T-cell (primary cell): ENCODE measurements at regions not wholly inside any gene's neighbourhood (a gene's known extent, or its start where the extent isn't known, plus 50 kb on each side); places are given as distances from the start of the nearest gene placed in this dataset.

Experiments used
- ATAC-seq, 4 experiments: fragments of 200-7000 bp in 3 of 4; fragments of 150-1000 bp in 1 of 4; cut with Tn5 transposase; replicated peaks in 1 of 4; 1 replicate in 3 of 4; 2 replicates in 1 of 4; pipeline ENCODE4 v1.10.0; 2021; ENCODE audit warnings: moderate library complexity in 3 of 4, mild to moderate bottlenecking in 2 of 4, moderate number of reproducible peaks in 1 of 4
- CTCF ChIA-PET, 2 donors: fragments of 300-600 bp; sonication (Branson Sonifier 250); formaldehyde crosslinking; loops; one replicate each; lab custom pipeline; 2022; ENCODE audit warnings: antibody characterized with exemption in 2 of 2; lab: Charles Lee
- POLR2A ChIA-PET, 2 donors: fragments of 300-600 bp; sonication (Branson Sonifier 250); formaldehyde crosslinking; loops; one replicate each; lab custom pipeline; 2022; ENCODE audit warnings: antibody characterized with exemption in 2 of 2; lab: Charles Lee
- DNase-seq, 35 experiments: peaks; one replicate each; pipeline versions ENCODE4 v3.0.0 to v3.0.0-alpha.2; 2013 to 2023
- H3K27ac ChIP-seq: one replicate; pipeline ENCODE4 v1.5.1; 2013; ENCODE audit warnings: low read length
- H3K27me3 ChIP-seq, 2 experiments: replicated peaks in 1 of 2; 1 replicate in 1 of 2; 2 replicates in 1 of 2; pipeline versions ENCODE4 v1.6.1 to v1.7.0; 2013; ENCODE audit warnings: low read length in 1 of 2, mixed read lengths in 1 of 2; ENCODE audit not compliant: control insufficient read depth in 2 of 2, insufficient read depth in 2 of 2; ENCODE audit errors: extremely low read depth in 1 of 2
- H3K36me3 ChIP-seq, 2 donors: 1 replicate in 1 of 2; 2 replicates in 1 of 2; pipeline versions ENCODE4 v1.6.1 to v1.7.0; 2013; ENCODE audit warnings: low read length in 1 of 2; ENCODE audit not compliant: control insufficient read depth in 2 of 2, insufficient read depth in 1 of 2; ENCODE audit errors: extremely low read depth in 1 of 2
- H3K4me1 ChIP-seq, 2 experiments: 1 replicate in 1 of 2; 2 replicates in 1 of 2; pipeline versions ENCODE4 v1.6.1 to v1.7.0; 2013; ENCODE audit warnings: low read length in 2 of 2, mixed read lengths in 1 of 2; ENCODE audit not compliant: insufficient read depth in 2 of 2, control insufficient read depth in 1 of 2; ENCODE audit errors: extremely low read depth in 1 of 2
- H3K4me3 ChIP-seq, 2 donors: 1 replicate in 1 of 2; 2 replicates in 1 of 2; pipeline versions ENCODE4 v1.5.1 to v1.7.0; 2013; ENCODE audit warnings: mild to moderate bottlenecking in 2 of 2, low read length in 1 of 2, moderate library complexity in 1 of 2; ENCODE audit not compliant: control insufficient read depth in 1 of 2; ENCODE audit errors: extremely low read depth in 1 of 2
- H3K9me3 ChIP-seq: 2 replicates; pipeline ENCODE4 v1.7.0; 2013
- H3K27ac Mint-ChIP-seq, 2 donors: one replicate each; pipeline ENCODE4 v1.8.0; 2020 to 2021; ENCODE audit warnings: mild to moderate bottlenecking in 2 of 2, mixed read lengths in 2 of 2
- H3K27me3 Mint-ChIP-seq, 2 donors: one replicate each; pipeline ENCODE4 v1.8.0; 2021 to 2022; ENCODE audit warnings: mixed read lengths in 2 of 2
- H3K36me3 Mint-ChIP-seq: one replicate; pipeline ENCODE4 v1.8.0; 2021; ENCODE audit warnings: mixed read lengths
- H3K4me1 Mint-ChIP-seq, 3 donors: one replicate each; pipeline ENCODE4 v1.8.0; 2020 to 2022; ENCODE audit warnings: mixed read lengths in 3 of 3, mild to moderate bottlenecking in 1 of 3
- H3K4me3 Mint-ChIP-seq, 3 donors: one replicate each; pipeline ENCODE4 v1.8.0; 2020 to 2022; ENCODE audit warnings: mild to moderate bottlenecking in 3 of 3, mixed read lengths in 3 of 3, moderate library complexity in 3 of 3
- H3K9me3 Mint-ChIP-seq, 3 donors: one replicate each; pipeline ENCODE4 v1.8.0; 2020 to 2022; ENCODE audit warnings: mixed read lengths in 3 of 3
- WGBS: methylation state at CpG from one replicate; pipeline ENCODE4 v1.1.5; 2013; ENCODE audit warnings: missing lambda C conversion rate; ENCODE audit not compliant: insufficient coverage; 5-methylcytosine and 5-hydroxymethylcytosine counted together

- Histone ChIP-seq H3K4me3 (no peak overlapping the region), H3K9me3 (no peaks in the 10 kb centered on the region), H3K4me1 (no peaks in the 10 kb centered on the region), H3K27ac (no peak overlapping the region), H3K36me3 (no peaks in the 10 kb centered on the region), H3K27me3 (no peaks in the 10 kb centered on the region)
- Mint-ChIP-seq H3K4me3 (no peak overlapping the region), H3K27ac (no peak overlapping the region), H3K36me3 (no peaks in the 10 kb centered on the region), H3K4me1 (peaks cover 0 to 2% (median 0%) of the 10 kb centered on the region in 3 donors), H3K27me3 (no peaks in the 10 kb centered on the region), H3K9me3 (peaks cover 10 to 17% (median 16%) of the 10 kb centered on the region in 3 donors)
- no peak for ATAC-seq
- no peak for DNase-seq
- 93% methylated on average over 7 of the region's 9 CpGs for WGBS
- ChIA-PET CTCF (no interaction called here), POLR2A (no interaction called here)
These were observed 533.5 kb downstream of the ZNF608 start for GRCh38 chr5:124212934-124213333.

GRCh38 chr5:124210111-124210910 is 536.1 kb downstream of the ZNF608 start:
- Histone ChIP-seq H3K4me3 (no peak overlapping the region), H3K4me1 (no peaks in the 10 kb centered on the region), H3K9me3 (no peaks in the 10 kb centered on the region), H3K27ac (no peak overlapping the region), H3K27me3 (no peaks in the 10 kb centered on the region), H3K36me3 (no peaks in the 10 kb centered on the region)
- WGBS = no CpG with 5 or more reads among the region's 2 CpGs
- no peaks in the 10 kb centered on the region for H3K36me3 Mint-ChIP-seq
- no peak for DNase-seq
- peaks cover 9 to 15% (median 13%) of the 10 kb centered on the region in 3 donors for H3K9me3 Mint-ChIP-seq
- H3K4me1 Mint-ChIP-seq = peaks cover 0 to 2% (median 0%) of the 10 kb centered on the region in 3 donors
- CTCF ChIA-PET = no interaction called here
- ATAC-seq = no peak
- H3K27me3 Mint-ChIP-seq = no peaks in the 10 kb centered on the region
- POLR2A ChIA-PET = no interaction called here
- H3K4me3 Mint-ChIP-seq = no peak overlapping the region
- H3K27ac Mint-ChIP-seq = no peak overlapping the region

- ChIA-PET CTCF (no interaction called here), POLR2A (no interaction called here)
- no peak overlapping the region for H3K4me3 Mint-ChIP-seq
- H3K27ac ChIP-seq = no peak overlapping the region
- H3K27ac Mint-ChIP-seq = no peak overlapping the region
- peaks cover 3% of the 10 kb centered on the region for H3K36me3 Mint-ChIP-seq
- H3K27me3 Mint-ChIP-seq = no peaks in the 10 kb centered on the region
- ATAC-seq (no peak), DNase-seq (no peak)
- WGBS = 67% methylated on average over 3 of the region's 3 CpGs
- no peaks in the 10 kb centered on the region for H3K36me3 ChIP-seq
- H3K27me3 ChIP-seq = no peaks in the 10 kb centered on the region
- peaks cover 4 to 16% (median 5%) of the 10 kb centered on the region in 3 donors for H3K9me3 Mint-ChIP-seq
- peaks cover 0 to 2% (median 0%) of the 10 kb centered on the region in 3 donors for H3K4me1 Mint-ChIP-seq
- no peak overlapping the region for H3K4me3 ChIP-seq
- H3K9me3 ChIP-seq = no peaks in the 10 kb centered on the region
- H3K4me1 ChIP-seq = no peaks in the 10 kb centered on the region
These were observed 539.3 kb downstream of the ZNF608 start for GRCh38 chr5:124207118-124207517.

GRCh38 chr5:124206540-124206939 is 539.9 kb downstream of the ZNF608 start:
- no peak for DNase-seq
- Mint-ChIP-seq H3K9me3 (peaks cover 2 to 15% (median 5%) of the 10 kb centered on the region in 3 donors), H3K4me1 (peaks cover 0 to 2% (median 0%) of the 10 kb centered on the region in 3 donors), H3K27ac (no peak overlapping the region), H3K27me3 (no peaks in the 10 kb centered on the region), H3K4me3 (no peak overlapping the region), H3K36me3 (peaks cover 3% of the 10 kb centered on the region)
- Histone ChIP-seq H3K36me3 (no peaks in the 10 kb centered on the region), H3K27me3 (no peaks in the 10 kb centered on the region), H3K4me1 (no peaks in the 10 kb centered on the region), H3K9me3 (no peaks in the 10 kb centered on the region), H3K27ac (no peak overlapping the region), H3K4me3 (no peak overlapping the region)
- CTCF ChIA-PET = no interaction called here
- ATAC-seq = no peak
- no CpG with 5 or more reads among the region's 2 CpGs for WGBS
- POLR2A ChIA-PET = no interaction called here

GRCh38 chr5:124203303-124203702 is 543.1 kb downstream of the ZNF608 start:
- DNase-seq = no peak
- Mint-ChIP-seq H3K9me3 (peaks cover 0 to 30% (median 5%) of the 10 kb centered on the region in 3 donors), H3K36me3 (peaks cover 3% of the 10 kb centered on the region), H3K27me3 (no peaks in the 10 kb centered on the region), H3K27ac (no peak overlapping the region), H3K4me1 (no peaks in the 10 kb centered on the region), H3K4me3 (no peak overlapping the region)
- Histone ChIP-seq H3K27me3 (no peaks in the 10 kb centered on the region), H3K4me3 (no peak overlapping the region), H3K4me1 (no peaks in the 10 kb centered on the region), H3K36me3 (no peaks in the 10 kb centered on the region), H3K9me3 (no peaks in the 10 kb centered on the region), H3K27ac (no peak overlapping the region)
- ATAC-seq = no peak
- WGBS = 89% methylated on average over 4 of the region's 4 CpGs
- POLR2A ChIA-PET = no interaction called here
- CTCF ChIA-PET = no interaction called here

GRCh38 chr5:124200381-124200780 is 546.1 kb downstream of the ZNF608 start:
- Mint-ChIP-seq H3K36me3 (peaks cover 3% of the 10 kb centered on the region), H3K27me3 (no peaks in the 10 kb centered on the region), H3K27ac (no peak overlapping the region), H3K4me1 (no peaks in the 10 kb centered on the region), H3K9me3 (peaks cover 0 to 30% (median 5%) of the 10 kb centered on the region in 3 donors), H3K4me3 (no peak overlapping the region)
- Histone ChIP-seq H3K9me3 (no peaks in the 10 kb centered on the region), H3K36me3 (no peaks in the 10 kb centered on the region), H3K27me3 (no peaks in the 10 kb centered on the region), H3K27ac (no peak overlapping the region), H3K4me1 (no peaks in the 10 kb centered on the region), H3K4me3 (no peak overlapping the region)
- ChIA-PET CTCF (no interaction called here), POLR2A (no interaction called here)
- DNase-seq (no peak), ATAC-seq (no peak)
- no CpG with 5 or more reads among the region's 1 CpG for WGBS
